ENCODE measurements at regions not wholly inside any gene's neighbourhood (a gene's known extent, or its start where the extent isn't known, plus 50 kb on each side); places are given as distances from the start of the nearest gene placed in this dataset.
"Not testable (repeated sequence)": the region's sequence is repeated elsewhere in the genome, so short reads cannot be mapped to it uniquely, and the experiment has no call there.

- DNase-seq = peak; percentile 13
These were observed 320.4 kb upstream of the CCNH start for GRCh38 chr5:87732875-87733768.

DNA sequence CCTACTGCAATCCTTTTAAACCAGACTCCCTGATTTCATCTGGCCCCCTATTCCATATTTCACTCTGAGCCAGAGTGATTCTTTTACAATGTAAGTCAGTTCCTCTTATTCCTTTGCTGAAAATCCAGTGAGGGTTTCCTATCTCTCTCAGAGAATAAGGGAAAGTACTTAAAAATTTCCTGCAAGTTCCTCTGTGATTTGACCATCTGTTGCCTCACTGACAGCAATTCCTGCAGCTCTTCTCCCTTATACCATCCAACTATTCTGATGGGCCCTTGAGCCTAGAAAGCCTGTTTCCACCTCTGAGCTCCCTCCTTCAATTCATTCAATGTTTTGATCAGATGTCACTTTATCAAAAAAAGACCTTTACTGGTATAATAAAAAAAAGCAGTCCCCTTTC lies 317.1 kb upstream of the CCNH start:
- no peak for DNase-seq

- no peak for DNase-seq
These were observed 309.6 kb upstream of the CCNH start for GRCh38 chr5:87722286-87722685.

- DNase-seq = not testable (repeated sequence)
These were observed 305.6 kb upstream of the CCNH start for GRCh38 chr5:87718224-87718925.

- DNase-seq = no peak
These were observed 305.0 kb upstream of the CCNH start for GRCh38 chr5:87717761-87718160.

DNA sequence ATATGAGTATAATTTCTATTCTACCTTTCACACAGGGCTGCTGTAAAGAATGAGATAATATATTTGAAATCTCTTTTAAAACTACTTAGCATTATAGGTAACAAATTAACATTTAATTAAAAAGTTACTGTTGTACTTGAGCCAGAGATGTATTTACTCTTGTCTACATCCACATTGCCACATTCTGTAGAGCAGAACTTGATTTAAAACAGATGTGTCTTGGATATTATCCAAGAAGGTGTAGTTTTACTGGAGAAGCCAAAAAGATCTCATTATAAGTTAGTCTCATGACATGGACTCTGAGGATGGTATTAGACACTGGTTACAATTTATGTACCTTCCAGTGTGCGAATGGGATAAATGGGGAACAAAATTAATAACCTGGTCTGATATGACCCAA lies 293.1 kb upstream of the CCNH start:
- no peak for DNase-seq

GRCh38 chr5:87686975-87687374 lies 274.2 kb upstream of the CCNH start:
- no peak for DNase-seq

- no peak for DNase-seq
These were observed 273.3 kb upstream of the CCNH start for GRCh38 chr5:87686018-87686417.

DNA sequence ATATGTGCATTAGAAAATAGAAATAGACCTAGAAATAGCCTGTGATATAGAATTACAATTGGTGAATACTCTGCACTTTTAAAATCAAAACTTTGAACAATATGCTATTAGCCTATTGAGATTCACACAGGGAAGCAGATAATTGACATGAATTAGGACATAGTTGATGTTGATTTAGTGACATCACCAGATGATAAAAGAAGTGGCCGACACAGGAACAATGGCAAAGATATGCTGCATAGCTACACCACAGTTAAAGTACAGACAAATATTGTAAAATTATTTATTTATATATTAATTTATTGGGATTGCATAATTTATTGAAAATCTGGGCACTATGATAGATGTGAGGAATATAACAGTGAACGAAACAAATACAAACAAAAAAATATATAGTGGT lies 261.5 kb upstream of the CCNH start:
- DNase-seq = no peak

DNA sequence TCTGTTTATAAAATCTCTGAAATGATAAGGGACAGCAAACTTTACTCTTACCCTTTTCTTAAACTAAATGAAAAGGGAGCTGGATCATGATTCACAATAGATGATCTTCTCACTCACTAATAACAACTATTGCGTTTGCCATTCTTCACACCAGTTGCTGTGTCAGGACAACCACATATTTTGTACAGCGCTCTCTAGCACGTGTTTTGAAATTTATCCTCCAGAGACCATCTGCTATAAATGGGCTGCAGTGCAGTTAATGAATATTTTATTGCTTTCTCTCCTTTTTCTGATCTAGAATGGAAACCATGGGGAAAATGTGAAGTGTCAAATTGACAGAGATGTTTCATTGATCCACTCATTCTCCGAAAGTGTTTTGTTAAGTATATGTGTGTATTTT lies 258.4 kb upstream of the CCNH start:
- DNase-seq = no peak

GRCh38 chr5:87665166-87665565 lies 252.4 kb upstream of the CCNH start:
- no peak for DNase-seq

DNA sequence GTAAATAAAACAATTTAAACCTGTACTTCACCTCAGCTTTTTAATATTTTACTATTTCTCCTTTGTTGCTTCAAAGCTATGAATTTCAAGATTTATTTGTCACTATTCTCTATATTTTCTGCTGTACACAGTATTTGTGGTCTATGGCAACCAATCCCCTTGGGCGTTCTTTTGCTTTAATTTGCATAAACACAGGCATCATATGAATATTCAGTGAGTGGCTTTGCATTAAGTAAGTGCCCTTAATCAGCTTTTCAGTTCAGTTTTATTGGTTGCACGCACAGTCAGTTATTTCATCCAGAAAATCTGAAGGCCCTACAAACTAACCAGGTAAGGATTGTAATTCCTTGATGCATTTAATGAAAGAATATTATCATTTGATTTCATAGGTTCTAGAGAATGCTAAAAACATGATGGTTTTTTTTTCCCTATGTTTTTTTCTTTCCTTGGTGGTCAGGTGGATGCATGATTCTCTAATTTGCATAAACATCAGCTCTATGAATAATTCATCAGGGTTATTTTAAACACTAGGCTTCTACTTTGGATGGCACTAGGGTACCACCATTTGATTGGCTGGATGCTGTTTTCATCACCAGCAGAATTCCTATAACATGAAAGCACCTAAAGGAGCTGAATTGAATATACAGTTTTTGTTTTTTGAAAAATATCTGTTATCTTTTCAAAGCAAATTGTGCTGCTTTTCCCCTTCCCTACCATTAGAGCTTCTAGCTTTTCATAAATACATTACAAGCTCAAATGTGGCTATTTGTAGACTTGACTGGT lies 249.2 kb upstream of the CCNH start:
- DNase-seq = no peak

DNA sequence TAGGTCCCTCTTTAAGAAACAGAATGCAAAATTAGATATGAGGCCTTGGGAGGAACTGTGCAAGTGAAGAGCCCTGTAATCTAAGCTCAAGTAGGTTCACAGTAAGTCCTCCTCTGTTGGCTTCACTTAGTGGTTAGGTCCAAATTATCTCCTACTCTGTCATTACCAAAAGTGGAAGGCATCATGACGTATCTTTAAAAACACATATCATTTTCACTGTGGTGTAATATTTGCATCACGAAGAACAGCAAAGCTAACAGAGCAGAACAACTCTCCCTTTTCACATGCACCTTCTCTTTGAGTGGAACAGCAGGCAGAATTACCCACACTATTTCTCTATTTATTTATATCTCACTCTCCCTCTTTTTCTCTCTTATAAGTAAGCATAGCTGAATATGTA lies 240.5 kb upstream of the CCNH start:
- no peak for DNase-seq

- DNase-seq = no peak
These were observed 237.6 kb upstream of the CCNH start for GRCh38 chr5:87650284-87650683.

- no peak for DNase-seq
These were observed 236.7 kb upstream of the CCNH start for GRCh38 chr5:87649455-87649854.

GRCh38 chr5:87645224-87645623 lies 232.5 kb upstream of the CCNH start:
- DNase-seq = no peak

DNA sequence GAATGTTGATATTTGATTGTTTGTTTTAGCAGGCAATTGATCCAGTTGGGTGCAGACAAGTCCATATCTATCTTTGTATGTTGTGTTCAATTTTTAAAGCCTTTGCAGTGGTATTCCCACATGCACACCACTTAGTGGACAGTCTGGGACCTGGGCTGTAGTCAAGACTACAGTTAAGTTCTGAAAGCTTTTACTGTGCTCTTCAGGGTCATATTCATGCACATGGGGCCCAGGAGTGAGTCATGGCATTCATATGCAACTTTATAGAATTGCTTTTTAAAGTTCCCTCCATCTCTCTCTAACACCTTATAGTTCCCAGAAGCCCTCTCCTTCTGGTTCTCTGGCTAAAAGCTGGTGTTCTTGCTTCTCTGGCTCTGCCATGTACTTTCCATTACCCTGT lies 228.2 kb upstream of the CCNH start:
- DNase-seq = no peak

GRCh38 chr5:87627363-87627762 lies 214.6 kb upstream of the CCNH start:
- no peak for DNase-seq

DNA sequence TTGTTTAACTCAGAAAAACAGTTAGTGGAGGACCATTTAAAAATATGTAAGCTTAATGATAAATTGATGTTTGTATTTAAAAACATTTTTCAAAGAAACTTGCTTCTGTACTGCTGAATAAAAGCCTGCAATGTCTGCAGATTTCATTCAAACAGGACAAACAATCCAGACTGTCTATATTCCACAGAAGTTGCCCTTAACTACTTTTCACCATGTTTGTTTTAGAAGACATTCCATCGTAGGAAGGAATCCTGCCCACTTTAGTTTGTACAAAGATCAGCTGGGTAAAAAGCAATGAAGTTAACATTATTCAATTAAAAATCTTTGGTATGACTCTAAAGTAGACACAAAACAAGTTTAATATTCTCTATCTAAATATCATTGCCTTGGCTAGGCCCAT lies 195.7 kb upstream of the CCNH start:
- DNase-seq = no peak

- DNase-seq = no peak
These were observed 192.9 kb upstream of the CCNH start for GRCh38 chr5:87605663-87606062.

DNA sequence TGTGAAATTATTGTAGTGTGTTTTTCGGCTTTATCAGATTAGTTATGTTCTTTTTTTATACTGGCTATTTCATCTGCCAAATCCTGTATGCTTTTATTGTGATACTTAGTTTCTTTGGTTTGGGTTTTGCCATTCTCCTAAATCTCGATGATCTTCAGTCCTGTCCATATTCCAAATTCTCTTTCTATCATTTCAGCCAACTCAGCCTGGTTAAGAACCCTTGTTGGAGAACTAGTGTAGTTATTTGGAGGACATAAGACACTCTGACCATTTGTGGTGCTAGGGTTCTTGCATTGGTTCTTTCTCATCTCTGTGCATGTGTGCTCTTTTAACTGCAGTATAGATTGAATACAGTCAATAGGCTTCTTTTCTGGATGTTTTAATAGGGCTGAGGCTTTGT lies 187.0 kb upstream of the CCNH start:
- DNase-seq = no peak

DNA sequence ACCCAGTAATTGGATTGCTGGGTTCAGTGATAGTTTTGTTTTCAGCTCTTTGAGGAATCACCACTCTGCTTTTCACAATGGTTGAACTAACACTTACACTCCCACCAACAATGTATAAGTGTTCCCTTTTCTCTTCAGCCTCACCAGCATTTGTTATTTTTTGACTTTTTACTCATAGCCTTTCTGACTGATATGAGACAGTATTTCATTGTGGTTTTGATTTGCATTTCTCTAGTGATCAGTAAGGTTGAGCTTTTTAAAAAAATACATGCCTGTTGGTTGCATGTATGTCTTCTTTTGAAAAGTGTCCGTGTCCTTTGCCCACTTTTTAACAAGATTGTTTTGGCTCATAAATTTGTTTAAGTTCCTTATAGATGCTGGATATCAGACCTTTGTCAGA lies 185.7 kb upstream of the CCNH start:
- DNase-seq = no peak

- DNase-seq = no peak
These were observed 181.8 kb upstream of the CCNH start for GRCh38 chr5:87594566-87594965.

DNA sequence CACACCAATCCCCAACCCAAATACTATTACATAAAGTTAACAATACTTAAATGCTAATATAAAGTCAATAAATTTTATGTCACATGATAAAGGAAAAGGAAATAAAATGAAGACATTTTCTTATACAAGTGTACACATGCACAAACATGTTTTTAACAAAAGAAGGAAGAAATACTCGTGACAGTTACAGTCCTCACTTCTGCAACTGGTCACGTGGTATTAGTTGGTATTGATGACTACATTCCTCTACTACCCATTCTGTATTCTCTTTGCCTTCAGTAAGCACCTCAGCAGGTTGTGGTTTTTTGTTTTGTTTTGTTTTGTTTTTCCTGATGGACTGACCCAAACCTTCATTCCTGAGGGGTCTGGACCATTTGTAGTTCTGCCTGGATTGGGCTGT lies 176.9 kb upstream of the CCNH start:
- DNase-seq = no peak
